Hepatocyte (in vitro differentiated cells): ENCODE measurements at regions not wholly inside any gene's neighbourhood (a gene's known extent, or its start where the extent isn't known, plus 50 kb on each side); places are given as distances from the start of the nearest gene placed in this dataset.

Source experiments
- DNase-seq: peaks from one replicate; pipeline ENCODE4 v3.0.0-alpha.2; 2016; ENCODE audit warnings: low spot score
- H2AFZ ChIP-seq: fragments of 200-600 bp; sonication (generic); 2 replicates; pipeline ENCODE4 v1.6.0; 2016; ENCODE audit warnings: antibody characterized with exemption, mild to moderate bottlenecking
- H3K27ac ChIP-seq: fragments of 200-600 bp; sonication (generic); 2 replicates; pipeline ENCODE4 v1.5.1; 2016; ENCODE audit warnings: mild to moderate bottlenecking
- H3K27me3 ChIP-seq: fragments of 200-600 bp; sonication (generic); 2 replicates; pipeline ENCODE4 v1.6.1; 2016
- H3K36me3 ChIP-seq: fragments of 200-600 bp; sonication (generic); replicated peaks from 2 replicates; pipeline ENCODE4 v1.5.1; 2016; ENCODE audit warnings: low read depth; ENCODE audit not compliant: insufficient read depth
- H3K4me1 ChIP-seq: fragments of 200-600 bp; sonication (generic); 2 replicates; pipeline ENCODE4 v1.5.1; 2016; ENCODE audit warnings: mild to moderate bottlenecking, moderate library complexity; ENCODE audit not compliant: insufficient read depth
- H3K4me2 ChIP-seq: fragments of 200-600 bp; sonication (generic); 2 replicates; pipeline ENCODE4 v1.6.0; 2016
- H3K4me3 ChIP-seq: fragments of 200-600 bp; sonication (generic); 2 replicates; pipeline ENCODE4 v1.5.1; 2016; ENCODE audit warnings: mild to moderate bottlenecking
- H3K79me2 ChIP-seq: fragments of 200-600 bp; sonication (generic); 2 replicates; pipeline ENCODE4 v1.6.0; 2017; ENCODE audit warnings: mild to moderate bottlenecking
- H3K9me2 ChIP-seq: fragments of 200-600 bp; sonication (generic); replicated peaks from 2 replicates; pipeline ENCODE4 v1.6.0; 2017; ENCODE audit warnings: mild to moderate bottlenecking; ENCODE audit not compliant: insufficient read depth
- H3K9me3 ChIP-seq: fragments of 200-600 bp; sonication (generic); 2 replicates; pipeline ENCODE4 v1.5.1; 2016; ENCODE audit warnings: low read depth, mild to moderate bottlenecking
- H4K20me1 ChIP-seq: fragments of 200-600 bp; sonication (generic); 2 replicates; pipeline ENCODE4 v1.6.0; 2016; ENCODE audit warnings: mild to moderate bottlenecking; ENCODE audit not compliant: insufficient read depth, poor library complexity, severe bottlenecking
- EZH2 ChIP-seq: fragments of 200-600 bp; sonication (generic); IDR thresholded peaks from 2 replicates; pipeline ENCODE4 v1.6.1; 2016; ENCODE audit warnings: antibody characterized with exemption, mild to moderate bottlenecking, borderline replicate concordance
- EZH2phosphoT487 ChIP-seq: fragments of 200-600 bp; sonication (generic); IDR thresholded peaks from one replicate; pipeline ENCODE4 v1.6.1; 2018; ENCODE audit warnings: antibody characterized with exemption, mild to moderate bottlenecking, low read depth, moderate library complexity; ENCODE audit not compliant: unreplicated experiment, severe bottlenecking
- WGBS: methylation state at CpG from one replicate; pipeline ENCODE4 v1.1.6; 2016; ENCODE audit warnings: low lambda C conversion rate; ENCODE audit errors: missing lambda C conversion rate; 5-methylcytosine and 5-hydroxymethylcytosine counted together
- TF ChIP-seq, protein P1 (sequence below): fragments of 200-600 bp; sonication (generic); IDR thresholded peaks from 2 replicates; pipeline ENCODE4 v1.5.1; 2016; ENCODE audit warnings: antibody characterized with exemption, mild to moderate bottlenecking; ENCODE audit not compliant: poor library complexity

DNA sequence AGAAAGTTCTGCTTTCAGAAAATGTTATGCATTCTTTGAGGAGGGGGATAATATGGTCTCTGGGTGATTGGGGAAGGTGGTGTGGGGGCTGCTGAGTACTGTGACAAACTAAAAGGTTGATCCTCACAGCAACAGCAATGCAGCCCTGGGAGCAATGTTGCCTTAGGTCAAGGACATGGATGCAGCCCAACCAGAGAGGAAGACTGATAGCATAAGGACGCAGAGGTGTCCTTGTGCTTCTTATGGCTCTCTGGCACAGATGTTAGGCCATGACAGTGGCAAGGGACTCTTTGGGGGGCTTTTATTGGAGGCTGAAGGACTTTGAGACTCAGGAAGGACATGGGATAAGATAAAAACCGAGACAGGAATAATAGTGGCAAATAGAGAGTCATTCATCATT is 186.2 kb upstream of the PHACTR1 start:
- peaks cover 12% of the 10 kb centered on the region for H3K27me3 ChIP-seq
- no peaks in the 10 kb centered on the region for H4K20me1 ChIP-seq
- H3K4me2 ChIP-seq, result no peak overlapping the region
- no peak overlapping the region for H3K27ac ChIP-seq
- H3K4me3 ChIP-seq, result no peak overlapping the region
- no peaks in the 10 kb centered on the region for H3K79me2 ChIP-seq
- WGBS, result 83% methylated on average over 2 of the region's 2 CpGs
- H3K4me1 ChIP-seq, result peaks cover 6% of the 10 kb centered on the region
- no peak for TF ChIP-seq EZH2
- no peak for TF ChIP-seq EZH2phosphoT487
- TF ChIP-seq, protein P1, sequence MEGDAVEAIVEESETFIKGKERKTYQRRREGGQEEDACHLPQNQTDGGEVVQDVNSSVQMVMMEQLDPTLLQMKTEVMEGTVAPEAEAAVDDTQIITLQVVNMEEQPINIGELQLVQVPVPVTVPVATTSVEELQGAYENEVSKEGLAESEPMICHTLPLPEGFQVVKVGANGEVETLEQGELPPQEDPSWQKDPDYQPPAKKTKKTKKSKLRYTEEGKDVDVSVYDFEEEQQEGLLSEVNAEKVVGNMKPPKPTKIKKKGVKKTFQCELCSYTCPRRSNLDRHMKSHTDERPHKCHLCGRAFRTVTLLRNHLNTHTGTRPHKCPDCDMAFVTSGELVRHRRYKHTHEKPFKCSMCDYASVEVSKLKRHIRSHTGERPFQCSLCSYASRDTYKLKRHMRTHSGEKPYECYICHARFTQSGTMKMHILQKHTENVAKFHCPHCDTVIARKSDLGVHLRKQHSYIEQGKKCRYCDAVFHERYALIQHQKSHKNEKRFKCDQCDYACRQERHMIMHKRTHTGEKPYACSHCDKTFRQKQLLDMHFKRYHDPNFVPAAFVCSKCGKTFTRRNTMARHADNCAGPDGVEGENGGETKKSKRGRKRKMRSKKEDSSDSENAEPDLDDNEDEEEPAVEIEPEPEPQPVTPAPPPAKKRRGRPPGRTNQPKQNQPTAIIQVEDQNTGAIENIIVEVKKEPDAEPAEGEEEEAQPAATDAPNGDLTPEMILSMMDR, result no peak
- DNase-seq, result no peak
- H3K36me3 ChIP-seq, result no peaks in the 10 kb centered on the region
- no peaks in the 10 kb centered on the region for H3K9me2 ChIP-seq
- H2AFZ ChIP-seq, result no peak overlapping the region
- no peaks in the 10 kb centered on the region for H3K9me3 ChIP-seq

DNA sequence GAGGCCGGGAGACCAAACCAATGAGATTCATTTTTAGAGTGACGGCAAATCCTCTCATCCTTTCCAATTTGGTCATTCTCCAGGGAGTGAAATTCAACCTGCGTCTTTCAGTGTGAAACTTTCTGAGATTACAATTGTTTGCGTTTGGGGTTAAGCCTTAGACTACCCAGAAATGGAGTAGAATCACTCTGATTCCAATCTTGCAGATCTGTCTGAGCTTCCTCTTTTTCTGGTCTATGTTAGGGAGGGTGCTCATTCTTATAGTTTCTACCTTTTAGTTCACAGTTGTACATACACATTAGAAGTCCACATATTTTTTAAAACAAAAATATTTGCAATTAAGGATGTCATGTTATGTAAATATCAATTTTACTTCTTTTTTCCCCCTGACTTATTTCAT is 183.0 kb upstream of the PHACTR1 start:
- DNase-seq, result no peak
- TF ChIP-seq EZH2phosphoT487, result no peak
- no peak for TF ChIP-seq EZH2
- H3K9me2 ChIP-seq, result no peaks in the 10 kb centered on the region
- H2AFZ ChIP-seq, result no peak overlapping the region
- no peak overlapping the region for H3K4me2 ChIP-seq
- H4K20me1 ChIP-seq, result no peaks in the 10 kb centered on the region
- peaks cover 9% of the 10 kb centered on the region for H3K27me3 ChIP-seq
- H3K27ac ChIP-seq, result no peak overlapping the region
- WGBS, result 80% methylated on average over 4 of the region's 4 CpGs
- H3K9me3 ChIP-seq, result no peaks in the 10 kb centered on the region
- H3K4me3 ChIP-seq, result no peak overlapping the region
- peaks cover 15% of the 10 kb centered on the region for H3K4me1 ChIP-seq
- no peaks in the 10 kb centered on the region for H3K36me3 ChIP-seq
- H3K79me2 ChIP-seq, result no peaks in the 10 kb centered on the region

DNA sequence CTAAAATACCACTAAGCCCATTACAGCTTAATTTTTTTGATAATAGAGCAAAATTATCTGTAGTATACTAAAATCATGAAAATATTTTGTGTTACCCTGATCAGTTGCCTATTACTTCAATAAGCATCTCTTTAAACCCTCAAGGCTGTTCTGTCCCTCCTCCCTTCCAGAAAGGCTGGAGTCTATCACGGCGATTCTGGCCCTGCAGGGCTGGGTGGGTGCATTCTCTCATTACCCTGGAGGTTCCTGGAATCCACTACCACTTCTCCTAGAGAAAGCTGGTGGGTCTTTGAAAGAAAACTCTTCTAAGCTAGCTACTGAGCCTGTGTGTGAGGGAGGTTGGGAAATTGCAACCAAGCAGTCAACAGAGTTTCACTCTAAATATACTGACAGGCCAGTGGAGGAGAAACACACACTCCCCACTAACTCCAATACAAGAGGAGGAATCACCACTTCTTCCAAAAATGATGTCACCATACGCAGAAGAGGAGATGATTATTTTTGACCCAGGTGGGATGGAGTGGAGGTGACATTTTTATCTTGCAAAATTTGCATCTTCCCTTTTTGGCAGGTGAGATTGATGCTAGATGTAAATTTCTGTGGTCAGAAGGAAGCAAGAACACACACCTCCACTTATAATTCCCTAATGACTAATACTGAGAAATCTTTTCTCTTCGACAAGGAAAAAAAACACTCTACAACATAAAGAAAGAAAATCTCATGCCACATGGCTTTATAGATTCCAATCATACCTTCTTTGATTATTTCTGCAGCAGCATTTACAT is 182.3 kb upstream of the PHACTR1 start:
- no peaks in the 10 kb centered on the region for H3K79me2 ChIP-seq
- TF ChIP-seq EZH2, result no peak
- TF ChIP-seq, protein P1, result no peak
- no peak for TF ChIP-seq EZH2phosphoT487
- no peak for DNase-seq
- H3K4me1 ChIP-seq, result peaks cover 15% of the 10 kb centered on the region
- no peak overlapping the region for H3K4me3 ChIP-seq
- whole genome bisulfite sequencing, result 70% methylated on average over 4 of the region's 4 CpGs
- H4K20me1 ChIP-seq, result no peaks in the 10 kb centered on the region
- no peaks in the 10 kb centered on the region for H3K36me3 ChIP-seq
- H3K27ac ChIP-seq, result no peak overlapping the region
- H3K9me2 ChIP-seq, result no peaks in the 10 kb centered on the region
- peaks cover 9% of the 10 kb centered on the region for H3K27me3 ChIP-seq
- H3K9me3 ChIP-seq, result no peaks in the 10 kb centered on the region
- H2AFZ ChIP-seq, result no peak overlapping the region
- H3K4me2 ChIP-seq, result no peak overlapping the region

DNA sequence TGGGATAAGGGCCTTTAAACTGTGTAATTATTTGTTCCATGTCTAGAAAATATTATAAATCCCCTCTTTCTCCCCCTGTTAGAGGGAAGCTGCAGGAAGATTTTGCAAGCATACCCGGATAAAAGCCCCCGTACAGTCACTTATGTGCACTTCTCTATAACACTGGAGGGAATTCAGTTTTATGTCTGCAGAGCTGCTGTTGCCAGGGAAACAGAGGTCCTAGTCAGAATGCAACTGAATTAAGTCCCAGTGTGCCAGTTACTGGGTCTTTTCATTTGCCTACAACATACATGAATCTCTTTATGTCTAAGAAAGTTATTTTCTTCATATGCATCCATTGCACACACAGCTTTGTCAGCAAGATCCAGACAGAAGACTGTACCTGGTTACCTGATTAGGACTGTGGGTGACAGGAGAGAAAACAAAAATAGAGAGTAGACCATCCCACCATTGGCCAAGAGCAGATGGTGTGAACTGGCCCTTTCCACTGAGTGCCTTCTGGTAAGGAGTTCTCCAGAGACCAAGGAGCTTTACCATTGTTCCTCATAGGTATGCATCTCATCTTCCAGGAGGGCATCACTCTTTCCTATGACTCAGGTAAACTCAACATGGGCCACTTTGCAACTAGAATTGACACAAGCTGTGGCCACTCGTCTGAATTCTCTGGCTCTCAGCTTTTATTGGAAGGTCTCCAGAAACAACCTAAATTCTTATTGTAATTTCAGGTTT is 180.8 kb upstream of the PHACTR1 start:
- TF ChIP-seq EZH2phosphoT487 (no peak), EZH2 (no peak)
- TF ChIP-seq, protein P1, result no peak
- Histone ChIP-seq H3K4me3 (no peak overlapping the region), H2AFZ (no peak overlapping the region), H3K4me2 (no peak overlapping the region), H3K27ac (no peak overlapping the region), H3K9me2 (no peaks in the 10 kb centered on the region), H3K4me1 (peaks cover 15% of the 10 kb centered on the region), H3K36me3 (no peaks in the 10 kb centered on the region), H3K9me3 (no peaks in the 10 kb centered on the region), H3K27me3 (peaks cover 9% of the 10 kb centered on the region), H3K79me2 (no peaks in the 10 kb centered on the region), H4K20me1 (no peaks in the 10 kb centered on the region)
- 81% methylated on average over 3 of the region's 3 CpGs for WGBS
- DNase-seq, result no peak
